ENCODE measurements at regions not wholly inside any gene's neighbourhood (a gene's known extent, or its start where the extent isn't known, plus 50 kb on each side); places are given as distances from the start of the nearest gene placed in this dataset.

DNA sequence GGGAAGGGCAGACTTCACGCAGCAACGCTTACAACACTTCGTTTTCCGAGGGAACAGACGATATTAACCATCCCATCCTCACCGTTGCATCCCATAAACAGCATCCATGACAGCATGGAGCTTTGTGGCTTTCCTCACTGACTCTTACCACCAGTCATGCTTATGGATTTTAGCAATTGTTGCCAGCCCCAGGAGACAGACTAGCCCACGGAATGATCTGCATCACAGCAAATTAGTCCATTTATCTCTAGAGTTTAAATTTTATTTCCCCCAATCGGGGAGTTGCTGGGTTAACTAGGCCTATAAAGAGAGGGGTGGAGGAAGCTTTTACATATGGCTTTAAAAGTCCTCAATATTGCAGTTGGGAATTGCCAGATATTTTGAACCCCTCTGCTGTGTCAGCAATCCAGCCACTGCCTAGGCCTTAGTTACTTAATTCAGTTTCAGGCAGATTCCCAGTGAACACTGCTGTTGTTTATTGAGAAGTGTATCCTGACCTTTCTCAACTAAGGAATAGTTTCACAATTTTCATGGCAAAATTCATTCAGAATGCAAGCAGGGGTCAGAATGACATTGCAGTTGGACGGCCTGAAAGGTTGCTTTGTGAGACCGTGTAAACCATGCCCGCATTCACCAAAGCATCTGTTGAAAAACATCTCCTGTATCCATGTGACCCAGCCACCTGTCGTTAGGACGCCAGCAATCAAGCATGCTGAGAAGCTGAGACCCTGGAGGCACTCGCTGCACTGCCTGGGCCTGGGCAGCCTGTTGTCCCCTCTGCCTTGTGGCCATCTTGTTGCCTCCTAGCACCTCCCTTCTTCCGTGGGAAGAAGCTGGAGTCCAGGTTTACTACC is 397.4 kb upstream of the TPM1 start:
- no peak for DNase-seq (ENCODE audit: low read depth)
- ChIA-PET POLR2A (no interaction called here), CTCF (interaction anchor here (0.6 kb wide), 1 partner anchor 449 kb away, joined by 3 read pairs; no protein-coding TSS in a partner anchor)
- no peak overlapping the region for H3K4me3 ChIP-seq (ENCODE audit: low read depth, low read length)
- no peaks in the 10 kb centered on the region for H3K27me3 ChIP-seq (ENCODE audit: control insufficient read depth, insufficient read depth, low read length)
- no peaks in the 10 kb centered on the region for H3K36me3 ChIP-seq (ENCODE audit: control insufficient read depth, insufficient read depth, low read length)
- no peak for TF ChIP-seq CTCF (IDR thresholded peaks at IDR 0.05; ENCODE audit: insufficient read depth, low read depth, low read length)

DNA sequence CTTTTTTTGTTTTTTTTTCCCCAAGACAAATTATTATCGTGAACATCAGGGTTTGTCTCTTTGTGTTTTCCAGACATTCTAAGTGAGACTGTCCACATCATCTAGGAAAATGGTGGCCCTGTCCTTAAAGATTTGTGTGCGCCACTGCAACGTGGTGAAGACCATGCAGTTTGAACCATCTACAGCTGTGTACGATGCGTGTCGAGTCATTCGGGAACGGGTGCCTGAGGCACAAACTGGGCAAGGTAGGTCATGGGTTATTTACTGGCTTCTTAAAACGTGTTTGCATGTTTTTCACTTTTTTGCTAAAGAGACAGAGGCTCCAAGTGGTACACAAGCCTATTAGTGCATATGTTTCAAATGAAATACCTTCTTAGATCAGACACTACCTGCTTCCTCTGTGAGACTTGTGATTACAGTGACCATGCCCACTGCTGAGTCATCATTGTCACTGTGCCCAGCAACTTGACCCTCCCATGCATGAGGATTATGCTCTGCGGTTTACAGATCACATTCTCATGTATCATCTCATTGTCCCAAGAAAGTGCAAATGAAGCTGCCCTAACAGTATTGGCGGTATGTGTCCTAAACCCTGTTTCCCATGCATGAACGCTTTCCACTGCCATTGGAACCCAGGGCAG is 395.2 kb upstream of the TPM1 start:
- TF ChIP-seq CTCF (IDR thresholded peaks at IDR 0.05; ENCODE audit: insufficient read depth, low read depth, low read length) = no peak
- peak; percentile 47 for DNase-seq (ENCODE audit: low read depth)

GRCh38 chr15:62647843-62648505 is 394.6 kb upstream of the TPM1 start:
- no peaks in the 10 kb centered on the region for H3K27me3 ChIP-seq (ENCODE audit: control insufficient read depth, insufficient read depth, low read length)
- no peak for TF ChIP-seq CTCF (IDR thresholded peaks at IDR 0.05; ENCODE audit: insufficient read depth, low read depth, low read length)
- H3K36me3 ChIP-seq (ENCODE audit: control insufficient read depth, insufficient read depth, low read length) = no peaks in the 10 kb centered on the region
- ChIA-PET CTCF (no interaction called here), POLR2A (no interaction called here)
- H3K4me3 ChIP-seq (ENCODE audit: low read depth, low read length) = no peak overlapping the region
- no peak for DNase-seq (ENCODE audit: low read depth)

More for the DNA sequence above, 395.2 kb upstream of the TPM1 start:
- ChIA-PET POLR2A (no interaction called here), CTCF (interaction anchor here (0.7 kb wide), 1 partner anchor 63 kb away, joined by 3 read pairs; no protein-coding TSS in a partner anchor)
- Histone ChIP-seq H3K4me3 (ENCODE audit: low read depth, low read length) (no peak overlapping the region), H3K36me3 (ENCODE audit: control insufficient read depth, insufficient read depth, low read length) (no peaks in the 10 kb centered on the region), H3K27me3 (ENCODE audit: control insufficient read depth, insufficient read depth, low read length) (no peaks in the 10 kb centered on the region)

DNA sequence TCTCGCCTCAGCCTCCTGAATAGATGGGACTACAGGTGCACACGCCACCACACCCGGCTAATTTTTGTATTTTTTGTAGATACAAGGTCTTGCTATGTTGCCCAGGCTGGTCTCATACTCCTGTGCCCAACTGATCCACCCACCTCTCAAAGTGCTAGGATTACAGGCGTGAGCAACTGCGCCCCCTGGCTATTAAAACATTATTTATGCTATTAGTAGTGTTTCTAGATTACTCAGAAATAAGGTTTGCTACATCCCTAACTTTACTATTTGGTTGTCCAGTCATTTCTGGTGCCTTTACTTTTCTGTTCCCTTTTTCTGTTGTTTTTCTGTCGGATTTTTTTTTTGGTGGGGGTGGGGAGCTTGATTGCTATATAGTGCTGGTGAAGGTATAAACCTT is 393.6 kb upstream of the TPM1 start:
- POLR2A ChIA-PET = no interaction called here

More for the DNA sequence above, 393.6 kb upstream of the TPM1 start:
- no peaks in the 10 kb centered on the region for H3K27me3 ChIP-seq (ENCODE audit: control insufficient read depth, insufficient read depth, low read length)
- no peak for DNase-seq (ENCODE audit: low read depth)
- 0 out of 2 replicates have a peak, but pooled peaks have one; percentile 23 for TF ChIP-seq CTCF (IDR thresholded peaks at IDR 0.05; ENCODE audit: insufficient read depth, low read depth, low read length)
- CTCF ChIA-PET = interaction anchor here (0.7 to 1.0 kb wide), 2 partner anchors 9 to 257 kb away, joined by 3 to 5 read pairs; no protein-coding TSS in a partner anchor
- 0 out of 2 replicates have a peak, but pooled peaks cover 1% of the 10 kb centered on the region for H3K36me3 ChIP-seq (ENCODE audit: control insufficient read depth, insufficient read depth, low read length)
- H3K4me3 ChIP-seq (ENCODE audit: low read depth, low read length) = no peak overlapping the region
